ENCODE measurements at regions not wholly inside any gene's neighbourhood (a gene's known extent, or its start where the extent isn't known, plus 50 kb on each side); places are given as distances from the start of the nearest gene placed in this dataset.

GRCh38 chr14:54314365-54315104 lies 82.3 kb upstream of the CDKN3 start:
- Histone ChIP-seq H3K36me3 (ENCODE audit: insufficient read depth, low read length) (no peaks in the 10 kb centered on the region), H3K27me3 (ENCODE audit: insufficient read depth, low read length) (no peaks in the 10 kb centered on the region), H3K9me3 (ENCODE audit: low read length) (no peaks in the 10 kb centered on the region), H3K4me1 (ENCODE audit: insufficient read depth, low read length) (peaks cover 3% of the 10 kb centered on the region), H2AFZ (ENCODE audit: low read depth, low read length) (no peak overlapping the region), H3K4me3 (ENCODE audit: low read length) (no peak overlapping the region)

GRCh38 chr14:54316652-54317051 lies 80.2 kb upstream of the CDKN3 start:
- Histone ChIP-seq H3K4me3 (ENCODE audit: low read length) (no peak overlapping the region), H3K27me3 (ENCODE audit: insufficient read depth, low read length) (no peaks in the 10 kb centered on the region), H3K4me1 (ENCODE audit: insufficient read depth, low read length) (peaks cover 3% of the 10 kb centered on the region), H3K9me3 (ENCODE audit: low read length) (no peaks in the 10 kb centered on the region), H3K36me3 (ENCODE audit: insufficient read depth, low read length) (no peaks in the 10 kb centered on the region), H2AFZ (ENCODE audit: low read depth, low read length) (no peak overlapping the region)

GRCh38 chr14:54317391-54317790 lies 79.4 kb upstream of the CDKN3 start:
- Histone ChIP-seq H3K9me3 (ENCODE audit: low read length) (no peaks in the 10 kb centered on the region), H3K4me3 (ENCODE audit: low read length) (no peak overlapping the region), H2AFZ (ENCODE audit: low read depth, low read length) (no peak overlapping the region), H3K27me3 (ENCODE audit: insufficient read depth, low read length) (no peaks in the 10 kb centered on the region), H3K4me1 (ENCODE audit: insufficient read depth, low read length) (peaks cover 7% of the 10 kb centered on the region), H3K36me3 (ENCODE audit: insufficient read depth, low read length) (no peaks in the 10 kb centered on the region)

GRCh38 chr14:54322246-54322645 lies 74.6 kb upstream of the CDKN3 start:
- no peak overlapping the region for H3K4me3 ChIP-seq (ENCODE audit: low read length)
- H3K27me3 ChIP-seq (ENCODE audit: insufficient read depth, low read length) = peaks cover 6% of the 10 kb centered on the region
- peaks cover 11% of the 10 kb centered on the region for H3K4me1 ChIP-seq (ENCODE audit: insufficient read depth, low read length)
- no peak overlapping the region for H2AFZ ChIP-seq (ENCODE audit: low read depth, low read length)
- no peaks in the 10 kb centered on the region for H3K36me3 ChIP-seq (ENCODE audit: insufficient read depth, low read length)
- no peaks in the 10 kb centered on the region for H3K9me3 ChIP-seq (ENCODE audit: low read length)

- no peaks in the 10 kb centered on the region for H3K9me3 ChIP-seq (ENCODE audit: low read length)
Observed at GRCh38 chr14:54322701-54323337, 74.0 kb upstream of the CDKN3 start.

DNA sequence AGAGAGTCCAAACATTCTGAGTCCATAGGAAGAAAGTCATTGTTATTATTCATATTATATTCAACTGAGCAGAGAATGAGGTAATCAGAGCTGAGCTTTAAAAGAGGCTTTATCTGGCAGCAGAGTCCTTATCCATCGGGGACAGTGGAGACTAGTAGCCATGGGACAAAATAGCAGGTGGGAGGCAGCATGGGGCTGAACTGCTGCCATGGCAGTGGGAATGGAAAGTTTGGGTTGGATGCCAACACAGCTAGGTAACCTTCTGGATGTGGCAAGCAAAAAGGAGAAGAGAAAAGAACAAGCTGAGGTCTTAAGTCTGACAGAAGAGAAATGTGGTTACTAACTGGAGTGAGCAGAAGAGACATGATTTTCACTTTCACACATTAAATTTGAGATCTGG lies 71.0 kb upstream of the CDKN3 start:
- Histone ChIP-seq H3K4me3 (ENCODE audit: low read length) (no peak overlapping the region), H3K9me3 (ENCODE audit: low read length) (no peaks in the 10 kb centered on the region), H3K27me3 (ENCODE audit: insufficient read depth, low read length) (peaks cover 6% of the 10 kb centered on the region), H3K36me3 (ENCODE audit: insufficient read depth, low read length) (no peaks in the 10 kb centered on the region), H3K4me1 (ENCODE audit: insufficient read depth, low read length) (peaks cover 9% of the 10 kb centered on the region), H2AFZ (ENCODE audit: low read depth, low read length) (no peak overlapping the region)

More at GRCh38 chr14:54322701-54323337, 74.0 kb upstream of the CDKN3 start:
- H3K4me1 ChIP-seq (ENCODE audit: insufficient read depth, low read length) = peaks cover 9% of the 10 kb centered on the region
- no peak overlapping the region for H2AFZ ChIP-seq (ENCODE audit: low read depth, low read length)
- no peaks in the 10 kb centered on the region for H3K36me3 ChIP-seq (ENCODE audit: insufficient read depth, low read length)
- H3K27me3 ChIP-seq (ENCODE audit: insufficient read depth, low read length) = peaks cover 6% of the 10 kb centered on the region
- no peak overlapping the region for H3K4me3 ChIP-seq (ENCODE audit: low read length)

DNA sequence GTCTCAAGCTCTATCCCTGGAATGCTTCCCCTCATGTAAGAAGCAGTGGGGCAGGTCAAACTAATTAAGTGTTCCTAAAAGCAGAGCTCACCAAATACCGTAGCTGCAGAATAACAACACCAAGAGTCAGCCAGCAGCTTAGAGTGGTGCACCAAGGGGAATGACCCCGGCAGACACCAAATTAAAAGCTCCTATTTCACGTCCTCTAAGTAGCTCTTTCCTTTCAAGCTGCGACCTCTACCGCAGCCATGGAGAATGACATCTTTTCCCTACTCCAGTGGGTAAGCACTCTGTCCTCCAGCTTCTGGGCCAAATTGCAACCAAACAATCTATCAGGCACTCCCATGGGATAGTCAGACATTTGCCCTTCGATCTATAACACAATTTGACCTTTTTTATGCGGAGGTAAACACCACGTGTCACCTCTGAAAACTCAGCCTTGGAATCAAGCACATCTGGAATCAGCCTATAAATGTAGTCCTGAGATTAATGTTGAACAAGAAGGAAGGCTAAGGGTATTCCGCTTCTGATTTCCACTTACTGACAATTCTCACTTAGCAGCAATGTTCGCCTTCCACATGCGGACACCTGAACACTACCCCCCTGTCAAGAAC lies 67.6 kb upstream of the CDKN3 start:
- Histone ChIP-seq H3K4me1 (ENCODE audit: insufficient read depth, low read length) (no peaks in the 10 kb centered on the region), H3K4me3 (ENCODE audit: low read length) (no peak overlapping the region), H2AFZ (ENCODE audit: low read depth, low read length) (no peak overlapping the region)

DNA sequence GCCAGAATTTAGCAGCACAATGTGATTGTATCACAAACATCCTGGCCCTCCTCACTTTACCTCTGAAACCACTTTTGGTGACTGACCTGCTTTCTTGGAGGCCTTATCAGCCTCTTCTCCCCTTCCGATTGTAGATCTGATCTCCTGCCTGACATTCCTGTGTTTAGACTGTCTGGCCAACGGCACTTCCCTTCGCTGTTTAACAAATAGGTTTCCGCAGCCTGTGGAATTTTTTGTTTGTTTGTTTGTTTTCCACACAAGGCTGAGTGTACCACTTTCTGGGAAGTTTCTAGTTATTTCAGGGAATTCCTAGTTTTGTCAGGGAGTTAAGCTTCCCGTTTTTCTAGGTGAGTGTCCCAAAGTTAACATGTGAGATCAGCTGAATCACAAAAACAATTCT lies 65.9 kb upstream of the CDKN3 start:
- Histone ChIP-seq H3K4me3 (ENCODE audit: low read length) (no peak overlapping the region), H3K36me3 (ENCODE audit: insufficient read depth, low read length) (no peaks in the 10 kb centered on the region), H3K9me3 (ENCODE audit: low read length) (no peaks in the 10 kb centered on the region), H2AFZ (ENCODE audit: low read depth, low read length) (no peak overlapping the region), H3K4me1 (ENCODE audit: insufficient read depth, low read length) (no peaks in the 10 kb centered on the region), H3K27me3 (ENCODE audit: insufficient read depth, low read length) (peaks cover 4% of the 10 kb centered on the region)

More for the DNA sequence above, 67.6 kb upstream of the CDKN3 start:
- no peaks in the 10 kb centered on the region for H3K9me3 ChIP-seq (ENCODE audit: low read length)
- no peaks in the 10 kb centered on the region for H3K36me3 ChIP-seq (ENCODE audit: insufficient read depth, low read length)
- peaks cover 6% of the 10 kb centered on the region for H3K27me3 ChIP-seq (ENCODE audit: insufficient read depth, low read length)

DNA sequence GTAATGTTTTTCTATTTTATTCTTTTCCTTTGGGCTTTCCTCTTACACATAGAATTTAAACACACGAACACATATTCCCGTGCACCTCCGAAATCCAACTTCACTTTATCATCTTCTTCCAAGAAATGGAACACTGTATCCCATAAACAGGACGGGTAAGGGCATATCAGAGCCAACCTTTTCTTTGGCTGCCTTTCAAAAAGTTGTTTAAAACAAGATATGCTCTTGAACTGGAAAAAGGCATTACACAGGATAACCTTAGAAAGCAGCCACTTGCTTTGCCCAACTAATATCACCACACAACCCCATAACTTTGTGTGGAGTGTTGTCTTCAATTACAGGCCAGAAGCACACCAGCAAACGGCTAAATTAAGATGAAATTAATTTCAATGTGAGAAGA lies 65.3 kb upstream of the CDKN3 start:
- no peak overlapping the region for H2AFZ ChIP-seq (ENCODE audit: low read depth, low read length)
- H3K4me1 ChIP-seq (ENCODE audit: insufficient read depth, low read length) = no peaks in the 10 kb centered on the region
- no peaks in the 10 kb centered on the region for H3K36me3 ChIP-seq (ENCODE audit: insufficient read depth, low read length)
- H3K4me3 ChIP-seq (ENCODE audit: low read length) = no peak overlapping the region
- H3K9me3 ChIP-seq (ENCODE audit: low read length) = no peaks in the 10 kb centered on the region
- H3K27me3 ChIP-seq (ENCODE audit: insufficient read depth, low read length) = peaks cover 4% of the 10 kb centered on the region

DNA sequence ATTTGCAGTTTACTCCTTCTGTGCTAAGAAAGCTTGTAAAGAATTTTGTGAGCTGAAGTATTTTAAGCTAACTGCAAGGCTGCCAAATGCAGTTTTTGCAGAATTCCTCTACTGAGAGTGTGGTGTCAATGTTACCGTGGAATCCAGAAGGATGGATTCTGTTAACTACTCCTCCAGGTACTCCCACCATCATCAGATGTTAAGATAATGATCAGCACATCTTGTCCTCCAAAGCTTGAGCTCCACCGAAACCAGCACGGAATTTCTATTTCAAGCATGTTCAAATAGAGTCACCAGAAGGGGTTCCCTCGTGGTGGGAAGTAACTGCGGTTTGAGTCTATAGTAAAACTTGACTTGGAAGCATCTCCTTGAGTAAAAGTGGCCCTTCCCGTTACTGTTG lies 64.3 kb upstream of the CDKN3 start:
- no peaks in the 10 kb centered on the region for H3K4me1 ChIP-seq (ENCODE audit: insufficient read depth, low read length)
- H3K36me3 ChIP-seq (ENCODE audit: insufficient read depth, low read length) = no peaks in the 10 kb centered on the region
- H2AFZ ChIP-seq (ENCODE audit: low read depth, low read length) = no peak overlapping the region
- no peaks in the 10 kb centered on the region for H3K9me3 ChIP-seq (ENCODE audit: low read length)
- no peak overlapping the region for H3K4me3 ChIP-seq (ENCODE audit: low read length)
- no peaks in the 10 kb centered on the region for H3K27me3 ChIP-seq (ENCODE audit: insufficient read depth, low read length)

- Histone ChIP-seq H2AFZ (ENCODE audit: low read depth, low read length) (no peak overlapping the region), H3K9me3 (ENCODE audit: low read length) (no peaks in the 10 kb centered on the region), H3K4me1 (ENCODE audit: insufficient read depth, low read length) (no peaks in the 10 kb centered on the region), H3K27me3 (ENCODE audit: insufficient read depth, low read length) (no peaks in the 10 kb centered on the region), H3K4me3 (ENCODE audit: low read length) (no peak overlapping the region), H3K36me3 (ENCODE audit: insufficient read depth, low read length) (no peaks in the 10 kb centered on the region)
Observed at GRCh38 chr14:54333511-54333910, 63.3 kb upstream of the CDKN3 start.

- Histone ChIP-seq H3K4me3 (ENCODE audit: low read length) (no peak overlapping the region), H3K9me3 (ENCODE audit: low read length) (no peaks in the 10 kb centered on the region), H3K4me1 (ENCODE audit: insufficient read depth, low read length) (no peaks in the 10 kb centered on the region), H2AFZ (ENCODE audit: low read depth, low read length) (no peak overlapping the region), H3K36me3 (ENCODE audit: insufficient read depth, low read length) (no peaks in the 10 kb centered on the region), H3K27me3 (ENCODE audit: insufficient read depth, low read length) (no peaks in the 10 kb centered on the region)
Observed at GRCh38 chr14:54335569-54336155, 61.1 kb upstream of the CDKN3 start.

DNA sequence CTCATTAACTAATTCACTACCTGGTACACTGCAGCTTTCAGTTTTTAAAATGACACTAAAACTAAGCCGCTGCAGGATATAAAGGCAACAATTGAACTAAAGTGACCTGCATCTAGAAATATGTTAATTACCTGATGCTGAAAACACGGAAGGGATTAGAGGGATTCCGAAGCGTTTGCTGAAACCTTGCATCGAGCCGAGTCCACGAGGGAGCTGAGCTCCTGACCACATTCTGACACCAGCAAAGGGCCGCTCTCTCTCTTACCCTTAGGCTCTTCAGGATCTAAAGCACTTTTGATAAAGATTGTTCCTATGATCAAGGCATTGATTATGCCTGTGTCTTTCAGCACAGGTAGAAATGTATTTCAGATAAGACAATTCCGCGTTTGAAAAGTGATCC lies 59.5 kb upstream of the CDKN3 start:
- no peaks in the 10 kb centered on the region for H3K4me1 ChIP-seq (ENCODE audit: insufficient read depth, low read length)
- H2AFZ ChIP-seq (ENCODE audit: low read depth, low read length) = no peak overlapping the region
- no peaks in the 10 kb centered on the region for H3K27me3 ChIP-seq (ENCODE audit: insufficient read depth, low read length)
- no peaks in the 10 kb centered on the region for H3K36me3 ChIP-seq (ENCODE audit: insufficient read depth, low read length)
- no peaks in the 10 kb centered on the region for H3K9me3 ChIP-seq (ENCODE audit: low read length)
- H3K4me3 ChIP-seq (ENCODE audit: low read length) = no peak overlapping the region

All from neuron (in vitro differentiated cells).